Activated CD8-positive, alpha-beta T cell treated with anti-CD3 and anti-CD28 coated beads, Interleukin-2, amount 10 ng/mL, durations not matched to agents 7 days and 5 days (primary cell): ENCODE measurements at regions not wholly inside any gene's neighbourhood (a gene's known extent, or its start where the extent isn't known, plus 50 kb on each side); places are given as distances from the start of the nearest gene placed in this dataset.
"Not testable (repeated sequence)": the region's sequence is repeated elsewhere in the genome, so short reads cannot be mapped to it uniquely, and the experiment has no call there.

Experiments
- ATAC-seq: fragments of 150-1000 bp; cut with Tn5 transposase; one replicate; pipeline ENCODE4 v1.10.0; 2021; ENCODE audit warnings: moderate library complexity
- CTCF ChIA-PET: fragments of 350-600 bp; sonication (Branson Sonifier 250); formaldehyde crosslinking; loops from one replicate; lab custom pipeline; 2021; ENCODE audit warnings: antibody characterized with exemption; lab: Charles Lee
- POLR2A ChIA-PET: fragments of 350-600 bp; sonication (Branson Sonifier 250); formaldehyde crosslinking; loops from one replicate; lab custom pipeline; 2021; ENCODE audit warnings: antibody characterized with exemption; lab: Charles Lee
- DNase-seq: peaks from one replicate; pipeline ENCODE4 v3.0.0-alpha.2; 2020
- H3K27ac Mint-ChIP-seq: one replicate; pipeline ENCODE4 v1.8.0; 2021; ENCODE audit warnings: mild to moderate bottlenecking, mixed read lengths
- H3K27me3 Mint-ChIP-seq: one replicate; pipeline ENCODE4 v1.8.0; 2021; ENCODE audit warnings: low read depth, mixed read lengths
- H3K36me3 Mint-ChIP-seq: one replicate; pipeline ENCODE4 v1.8.0; 2021; ENCODE audit warnings: low read depth, mixed read lengths
- H3K4me1 Mint-ChIP-seq: one replicate; pipeline ENCODE4 v1.8.0; 2021; ENCODE audit warnings: low read depth, mixed read lengths
- H3K4me3 Mint-ChIP-seq: one replicate; pipeline ENCODE4 v1.8.0; 2021; ENCODE audit warnings: mild to moderate bottlenecking, mixed read lengths
- H3K9me3 Mint-ChIP-seq: one replicate; pipeline ENCODE4 v1.8.0; 2022; ENCODE audit warnings: mixed read lengths; ENCODE audit not compliant: insufficient read depth

GRCh38 chr9:75231167-75231566 lies 142.9 kb downstream of the OSTF1 start:
- Mint-ChIP-seq H3K9me3 (peaks cover 4% of the 10 kb centered on the region), H3K4me3 (no peak overlapping the region), H3K27me3 (no peaks in the 10 kb centered on the region), H3K27ac (no peak overlapping the region), H3K4me1 (no peaks in the 10 kb centered on the region), H3K36me3 (no peaks in the 10 kb centered on the region)
- POLR2A ChIA-PET = no interaction called here
- CTCF ChIA-PET = no interaction called here
- DNase-seq = no peak
- no peak for ATAC-seq

DNA sequence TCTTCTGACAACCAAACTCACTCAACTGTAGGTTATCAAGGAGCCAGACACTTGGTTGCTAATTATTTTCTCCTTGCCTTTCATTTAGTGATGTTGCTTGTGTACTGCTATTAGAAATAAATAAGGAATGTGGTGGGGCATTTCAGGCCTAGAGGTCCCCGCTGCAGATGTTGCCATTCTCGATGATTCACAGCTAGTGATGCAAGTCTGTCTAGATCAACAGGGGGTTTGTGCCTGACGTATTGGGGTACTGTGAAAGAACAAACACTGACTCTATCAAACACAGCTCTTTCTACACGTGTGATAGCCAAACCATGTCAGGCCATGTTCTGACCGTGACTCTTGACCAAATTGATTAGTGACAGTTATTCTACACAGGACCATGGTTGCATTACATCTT lies 144.7 kb downstream of the OSTF1 start:
- Mint-ChIP-seq H3K4me3 (no peak overlapping the region), H3K27me3 (no peaks in the 10 kb centered on the region), H3K27ac (no peak overlapping the region), H3K4me1 (no peaks in the 10 kb centered on the region), H3K9me3 (no peaks in the 10 kb centered on the region), H3K36me3 (no peaks in the 10 kb centered on the region)
- ATAC-seq (no peak), DNase-seq (no peak)
- ChIA-PET CTCF (interaction anchor here (0.7 kb wide), 1 partner anchor 32 kb away, joined by 3 read pairs; no protein-coding TSS in a partner anchor), POLR2A (no interaction called here)

DNA sequence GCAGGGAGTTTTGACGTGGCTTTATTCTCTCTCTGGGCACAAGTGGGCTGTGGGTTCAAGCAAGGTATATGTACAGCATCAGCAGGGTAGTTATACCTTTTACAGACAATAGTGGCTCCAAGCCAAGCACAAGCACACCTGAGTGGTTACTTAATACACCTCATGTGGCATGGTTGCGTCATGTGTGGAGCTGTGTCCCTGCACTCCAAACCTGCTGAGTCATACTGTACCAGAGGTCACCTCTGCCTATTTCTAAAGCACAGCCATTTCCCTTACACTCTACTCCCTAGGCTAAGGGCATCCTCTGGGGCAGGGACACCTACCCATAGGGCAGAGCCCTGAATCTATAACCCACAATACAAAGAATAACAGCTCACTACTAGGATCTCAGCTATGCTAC lies 147.3 kb downstream of the OSTF1 start:
- CTCF ChIA-PET = no interaction called here
- Mint-ChIP-seq H3K27me3 (peaks cover 2% of the 10 kb centered on the region), H3K4me1 (no peaks in the 10 kb centered on the region), H3K9me3 (no peaks in the 10 kb centered on the region), H3K36me3 (no peaks in the 10 kb centered on the region), H3K27ac (no peak overlapping the region), H3K4me3 (no peak overlapping the region)
- POLR2A ChIA-PET = no interaction called here
- DNase-seq (no peak), ATAC-seq (no peak)

DNA sequence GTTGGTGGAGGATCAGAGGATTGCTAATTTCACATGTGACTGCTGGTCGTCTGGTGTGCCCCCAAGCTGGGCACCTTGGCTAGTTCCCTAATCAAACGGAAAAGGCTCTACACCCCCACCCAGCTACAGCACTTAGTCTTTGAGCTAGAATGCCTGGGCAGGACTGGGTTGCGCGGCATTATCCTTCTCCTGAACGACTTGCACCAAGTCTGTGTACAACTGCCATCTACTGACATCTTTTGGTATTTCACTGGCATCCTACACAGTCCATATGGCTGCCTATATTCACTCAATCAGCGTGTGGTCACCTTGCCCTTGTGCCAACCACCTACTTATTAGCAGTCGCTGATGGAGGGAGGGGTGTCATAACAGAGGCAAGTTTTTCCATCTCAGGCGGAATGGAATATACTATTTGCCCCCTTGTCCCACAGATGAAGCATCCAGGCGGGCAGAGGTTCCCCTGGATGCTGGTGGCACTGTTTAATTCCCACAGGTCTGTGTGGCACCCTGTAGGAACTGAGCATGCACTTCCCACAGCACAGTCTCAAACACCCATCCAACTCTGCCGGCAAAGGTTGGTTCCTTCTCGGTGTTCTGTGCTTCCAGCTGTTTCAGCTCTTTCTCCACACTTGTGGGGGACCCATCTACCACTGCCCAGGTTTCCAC lies 150.1 kb downstream of the OSTF1 start:
- ChIA-PET POLR2A (interaction anchor here (0.5 kb wide), 1 partner anchor 434 kb away, joined by 4 read pairs; no protein-coding TSS in a partner anchor), CTCF (interaction anchor here (0.6 to 5.3 kb wide), 14 partner anchors 9 to 465 kb away, joined by 3 to 34 read pairs (median 4); no protein-coding TSS in a partner anchor)
- ATAC-seq (peak; percentile 90), DNase-seq (peak; percentile 70)
- Mint-ChIP-seq H3K9me3 (no peaks in the 10 kb centered on the region), H3K27me3 (peaks cover 2% of the 10 kb centered on the region), H3K4me3 (no peak overlapping the region), H3K36me3 (no peaks in the 10 kb centered on the region), H3K4me1 (no peaks in the 10 kb centered on the region), H3K27ac (no peak overlapping the region)

DNA sequence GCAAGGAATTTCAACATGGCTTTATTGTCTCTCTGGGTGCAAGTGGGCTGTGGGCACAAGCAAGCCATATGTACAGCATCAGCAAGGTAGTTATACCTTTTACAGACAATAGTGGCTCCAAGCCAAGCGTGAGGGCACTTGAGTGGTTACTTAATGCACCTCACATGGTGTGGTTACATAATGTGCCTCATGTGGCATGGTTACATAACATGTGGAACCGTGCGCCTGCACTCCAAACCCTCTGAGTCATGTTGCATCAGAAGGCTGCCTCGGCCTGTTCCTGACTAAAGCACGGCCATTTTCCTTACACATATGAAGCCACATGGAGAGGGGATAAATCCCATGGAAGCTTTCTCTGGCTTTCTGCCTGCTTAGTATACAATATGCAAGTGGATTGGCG lies 150.9 kb downstream of the OSTF1 start:
- ChIA-PET CTCF (interaction anchor here (1.2 to 5.3 kb wide), 6 partner anchors 9 to 466 kb away, joined by 3 to 34 read pairs (median 4); no protein-coding TSS in a partner anchor), POLR2A (no interaction called here)
- Mint-ChIP-seq H3K27ac (no peak overlapping the region), H3K36me3 (no peaks in the 10 kb centered on the region), H3K4me1 (no peaks in the 10 kb centered on the region), H3K9me3 (no peaks in the 10 kb centered on the region), H3K4me3 (no peak overlapping the region), H3K27me3 (peaks cover 2% of the 10 kb centered on the region)
- ATAC-seq (no peak), DNase-seq (no peak)

- CTCF ChIA-PET = interaction anchor here (1.4 to 5.3 kb wide), 3 partner anchors 41 to 469 kb away, joined by 3 to 34 read pairs (median 4); no protein-coding TSS in a partner anchor
- peaks cover 2% of the 10 kb centered on the region for H3K27me3 Mint-ChIP-seq
- no peaks in the 10 kb centered on the region for H3K9me3 Mint-ChIP-seq
- no peak for DNase-seq
- POLR2A ChIA-PET = no interaction called here
- H3K4me3 Mint-ChIP-seq = no peak overlapping the region
- no peaks in the 10 kb centered on the region for H3K36me3 Mint-ChIP-seq
- H3K27ac Mint-ChIP-seq = no peak overlapping the region
- ATAC-seq = no peak
- no peaks in the 10 kb centered on the region for H3K4me1 Mint-ChIP-seq
Measured at GRCh38 chr9:75242426-75242825, 154.1 kb downstream of the OSTF1 start.

GRCh38 chr9:75246949-75247348 lies 158.6 kb downstream of the OSTF1 start:
- no peak for DNase-seq
- H3K27ac Mint-ChIP-seq = no peak overlapping the region
- ChIA-PET POLR2A (no interaction called here), CTCF (interaction anchor here (1.0 to 1.5 kb wide), 2 partner anchors 9 to 19 kb away, joined by 3 read pairs; no protein-coding TSS in a partner anchor)
- no peaks in the 10 kb centered on the region for H3K36me3 Mint-ChIP-seq
- no peaks in the 10 kb centered on the region for H3K4me1 Mint-ChIP-seq
- H3K9me3 Mint-ChIP-seq = peaks cover 4% of the 10 kb centered on the region
- H3K27me3 Mint-ChIP-seq = no peaks in the 10 kb centered on the region
- ATAC-seq = no peak
- no peak overlapping the region for H3K4me3 Mint-ChIP-seq

DNA sequence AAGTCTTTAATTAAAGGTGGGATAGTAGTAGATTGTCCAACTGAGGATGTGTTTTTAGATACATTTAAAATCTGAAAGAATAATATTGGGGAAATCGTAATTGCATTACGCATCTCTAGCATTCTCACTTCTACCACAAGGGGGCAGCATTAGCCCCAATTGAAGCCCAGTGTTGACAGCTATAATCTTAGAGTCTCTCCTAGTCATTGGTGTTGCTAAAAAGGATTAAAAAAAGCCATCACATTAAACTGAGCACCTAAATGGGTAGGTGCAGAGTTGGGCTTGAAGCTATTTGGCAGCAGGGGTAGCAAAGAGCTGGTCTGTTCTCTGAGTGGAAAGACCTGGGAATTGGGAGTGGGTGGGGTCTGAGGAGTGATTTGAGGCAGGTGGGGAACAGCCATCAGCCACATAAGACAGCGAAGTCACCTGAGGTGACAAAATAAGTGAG lies 177.2 kb downstream of the OSTF1 start:
- DNase-seq = peak; percentile 63
- ATAC-seq = peak; percentile 68
- Mint-ChIP-seq H3K4me1 (no peaks in the 10 kb centered on the region), H3K27ac (no peak overlapping the region), H3K27me3 (no peaks in the 10 kb centered on the region), H3K9me3 (no peaks in the 10 kb centered on the region), H3K4me3 (no peak overlapping the region), H3K36me3 (no peaks in the 10 kb centered on the region)
- POLR2A ChIA-PET = no interaction called here
- CTCF ChIA-PET = interaction anchor here (0.9 to 1.6 kb wide), 8 partner anchors 13 to 601 kb away, joined by 3 to 6 read pairs (median 3); partner anchors contain the start of gene CARNMT1

DNA sequence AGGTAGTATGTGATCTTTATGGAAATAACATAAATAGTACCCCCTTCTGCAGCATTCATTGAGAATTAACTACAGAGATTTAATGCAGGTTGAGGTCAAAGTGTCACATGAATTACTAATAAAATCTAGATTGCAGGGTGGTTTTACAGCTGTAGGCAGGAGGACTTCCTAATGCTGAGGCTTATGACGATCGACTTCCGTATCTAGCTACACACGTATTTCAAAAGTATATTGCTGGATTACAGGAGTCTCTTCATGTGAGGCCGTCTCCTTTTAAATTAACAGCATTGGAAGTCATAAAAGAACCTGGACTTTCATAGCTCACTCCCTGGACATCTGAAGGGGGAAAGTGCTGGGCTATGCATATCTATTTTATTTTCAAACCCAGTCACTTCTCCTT lies 180.9 kb downstream of the OSTF1 start:
- peaks cover 10% of the 10 kb centered on the region for H3K9me3 Mint-ChIP-seq
- ATAC-seq (no peak), DNase-seq (no peak)
- ChIA-PET POLR2A (no interaction called here), CTCF (no interaction called here)
- H3K27me3 Mint-ChIP-seq = no peaks in the 10 kb centered on the region
- no peaks in the 10 kb centered on the region for H3K36me3 Mint-ChIP-seq
- H3K27ac Mint-ChIP-seq = no peak overlapping the region
- no peaks in the 10 kb centered on the region for H3K4me1 Mint-ChIP-seq
- H3K4me3 Mint-ChIP-seq = no peak overlapping the region

GRCh38 chr9:75273055-75273454 lies 184.7 kb downstream of the OSTF1 start:
- POLR2A ChIA-PET, H3K27ac Mint-ChIP-seq, DNase-seq, H3K9me3 Mint-ChIP-seq, H3K36me3 Mint-ChIP-seq, H3K4me1 Mint-ChIP-seq, H3K27me3 Mint-ChIP-seq, H3K4me3 Mint-ChIP-seq, ATAC-seq, CTCF ChIA-PET: not testable (repeated sequence)

- no peak overlapping the region for H3K27ac Mint-ChIP-seq
- ATAC-seq = no peak
- H3K9me3 Mint-ChIP-seq = peaks cover 10% of the 10 kb centered on the region
- H3K27me3 Mint-ChIP-seq = no peaks in the 10 kb centered on the region
- no peaks in the 10 kb centered on the region for H3K36me3 Mint-ChIP-seq
- no peaks in the 10 kb centered on the region for H3K4me1 Mint-ChIP-seq
- CTCF ChIA-PET = no interaction called here
- H3K4me3 Mint-ChIP-seq = no peak overlapping the region
- POLR2A ChIA-PET = no interaction called here
- no peak for DNase-seq
Measured at GRCh38 chr9:75274781-75275180, 186.5 kb downstream of the OSTF1 start.

DNA sequence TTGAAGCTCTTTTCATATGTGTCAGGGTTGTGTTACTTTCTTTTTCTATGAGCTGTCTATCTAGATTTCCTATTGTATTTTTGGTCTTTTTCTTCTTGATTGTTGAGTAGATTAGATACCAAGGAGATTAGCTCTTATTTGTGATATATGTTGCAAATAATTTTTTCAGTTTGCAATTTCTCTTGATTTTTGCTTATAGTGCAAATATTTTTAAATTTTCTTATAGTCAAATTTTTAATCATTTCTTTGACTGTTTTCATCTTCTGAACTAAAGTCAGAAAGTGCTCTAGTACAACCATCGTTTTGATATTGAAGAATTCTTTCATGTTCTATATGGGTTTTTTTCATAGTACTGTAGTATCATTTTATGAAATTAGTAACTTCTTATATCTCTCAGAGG lies 193.7 kb downstream of the OSTF1 start:
- ChIA-PET POLR2A (no interaction called here), CTCF (no interaction called here)
- Mint-ChIP-seq H3K27me3 (peaks cover 2% of the 10 kb centered on the region), H3K27ac (no peak overlapping the region), H3K36me3 (no peaks in the 10 kb centered on the region), H3K4me1 (no peaks in the 10 kb centered on the region), H3K4me3 (no peak overlapping the region), H3K9me3 (no peaks in the 10 kb centered on the region)
- DNase-seq (no peak), ATAC-seq (no peak)
